Endothelial cell of umbilical vein (primary cell): ENCODE measurements at regions not wholly inside any gene's neighbourhood (a gene's known extent, or its start where the extent isn't known, plus 50 kb on each side); places are given as distances from the start of the nearest gene placed in this dataset.

Experiments used
- BruUV-seq: library from RNA; stranded (reverse); fragments of 400-500 nt; replicated peaks from 2 replicates; lab custom pipeline; 2021; lab: Mats Ljungman, UMichigan
- CTCF ChIA-PET: fragments of 300-600, 350-600 bp; sonication (Branson Sonifier 250); formaldehyde crosslinking; loops from one replicate; lab custom pipeline; 2021; ENCODE audit warnings: antibody characterized with exemption, inconsistent platforms; lab: Charles Lee
- POLR2A ChIA-PET: fragments of 300-600, 350-600 bp; sonication (Branson Sonifier 250); formaldehyde crosslinking; loops from one replicate; lab custom pipeline; 2021; ENCODE audit warnings: antibody characterized with exemption, inconsistent platforms; lab: Charles Lee
- DNase-seq: peaks from one replicate; pipeline ENCODE4 v3.0.0-alpha.2; 2011; ENCODE audit warnings: low read depth, low spot score
- FAIRE-seq: peaks from 2 replicates; lab custom pipeline; 2011; peaks lifted over from hg19 to GRCh38; lab: Jason Lieb, UNC
- H2AFZ ChIP-seq: 2 replicates; pipeline ENCODE4 v1.6.0; 2012; ENCODE audit warnings: low read depth, low read length, control low read depth, inconsistent platforms
- H3K27ac ChIP-seq: 2 replicates; pipeline ENCODE4 v1.5.1; 2011; ENCODE audit warnings: low read depth, mild to moderate bottlenecking, control low read depth, low read length, moderate library complexity; ENCODE audit not compliant: insufficient read depth
- H3K27me3 ChIP-seq, 2 experiments: 2 replicates each; pipeline versions ENCODE4 v1.6.0 to v1.6.1; 2011; ENCODE audit warnings: low read length in 2 of 2, mixed read lengths in 1 of 2; ENCODE audit not compliant: control insufficient read depth in 2 of 2, insufficient read depth in 2 of 2
- H3K36me3 ChIP-seq, 2 experiments: 2 replicates in 1 of 2; 3 replicates in 1 of 2; pipeline ENCODE4 v1.5.1; 2011; ENCODE audit warnings: low read length in 2 of 2, mild to moderate bottlenecking in 1 of 2, moderate library complexity in 1 of 2; ENCODE audit not compliant: control insufficient read depth in 2 of 2, insufficient read depth in 2 of 2; ENCODE audit errors: extremely low read depth in 1 of 2
- H3K4me1 ChIP-seq: 3 replicates; pipeline ENCODE4 v1.5.1; 2011; ENCODE audit warnings: mild to moderate bottlenecking, low read length; ENCODE audit not compliant: control insufficient read depth, insufficient read depth; ENCODE audit errors: extremely low read depth
- H3K4me2 ChIP-seq: 2 replicates; pipeline ENCODE4 v1.6.1; 2011; ENCODE audit warnings: low read length, control low read depth, mixed read lengths; ENCODE audit not compliant: insufficient read depth
- H3K4me3 ChIP-seq, 3 experiments: fragments of 200-600 bp in 1 of 3; sonication (generic), shearing (Covaris generic) in 1 of 3; replicated peaks in 1 of 3; 2 replicates each; pipeline ENCODE4 v1.5.1; 2011 to 2016; ENCODE audit warnings: control low read depth in 3 of 3, low read length in 3 of 3, mild to moderate bottlenecking in 2 of 3, inconsistent platforms in 1 of 3, low read depth in 1 of 3, moderate library complexity in 1 of 3; ENCODE audit not compliant: insufficient read depth in 1 of 3
- H3K79me2 ChIP-seq: 2 replicates; pipeline ENCODE4 v1.6.0; 2012; ENCODE audit warnings: low read length, inconsistent platforms; ENCODE audit not compliant: control insufficient read depth, insufficient read depth
- H3K9ac ChIP-seq: replicated peaks from 2 replicates; pipeline ENCODE3; 2011; ENCODE audit warnings: low read length, control low read depth; ENCODE audit not compliant: insufficient read depth; ENCODE audit errors: extremely low read depth
- H3K9me1 ChIP-seq: replicated peaks from 3 replicates; pipeline ENCODE4 v1.6.0; 2011; ENCODE audit warnings: mild to moderate bottlenecking, low read length; ENCODE audit not compliant: control insufficient read depth, insufficient read depth; ENCODE audit errors: extremely low read depth
- H3K9me3 ChIP-seq: replicated peaks from 2 replicates; pipeline ENCODE4 v1.5.1; 2012; ENCODE audit warnings: low read length, inconsistent platforms; ENCODE audit not compliant: control insufficient read depth, insufficient read depth
- H4K20me1 ChIP-seq: replicated peaks from 2 replicates; pipeline ENCODE3; 2011; ENCODE audit warnings: mild to moderate bottlenecking, low read length; ENCODE audit not compliant: control insufficient read depth, insufficient read depth; ENCODE audit errors: extremely low read depth
- CTCF ChIP-seq, 2 donors: IDR thresholded peaks; 1 replicate in 1 of 2; 2 replicates in 1 of 2; pipeline ENCODE4 v1.5.1; 2011; ENCODE audit warnings: low read length in 2 of 2, mild to moderate bottlenecking in 2 of 2, moderate library complexity in 2 of 2, control low read depth in 1 of 2, inconsistent platforms in 1 of 2, low read depth in 1 of 2; ENCODE audit not compliant: insufficient read depth in 1 of 2; ENCODE audit errors: extremely low read depth in 1 of 2
- EZH2 ChIP-seq: IDR thresholded peaks from 2 replicates; pipeline ENCODE4 v1.6.1; 2012; ENCODE audit warnings: borderline replicate concordance, low read depth, mild to moderate bottlenecking, moderate library complexity, low read length, inconsistent platforms; ENCODE audit not compliant: severe bottlenecking
- FOS ChIP-seq: IDR thresholded peaks from 2 replicates; pipeline ENCODE4 v1.6.1; 2011; ENCODE audit warnings: mild to moderate bottlenecking, low read length, moderate library complexity, borderline replicate concordance; ENCODE audit not compliant: insufficient read depth
- GATA2 ChIP-seq: IDR thresholded peaks from 2 replicates; pipeline ENCODE4 v1.7.0; 2011; ENCODE audit warnings: low read depth, mild to moderate bottlenecking, moderate library complexity, mixed read lengths, low read length; ENCODE audit not compliant: insufficient read length, insufficient read depth
- JUN ChIP-seq: IDR thresholded peaks from 2 replicates; pipeline ENCODE4 v1.6.1; 2011; ENCODE audit warnings: borderline replicate concordance, low read depth; ENCODE audit not compliant: insufficient read length, insufficient read depth
- MAX ChIP-seq: IDR thresholded peaks from 2 replicates; pipeline ENCODE4 v1.6.1; 2011; ENCODE audit not compliant: insufficient read depth, insufficient read length
- MYC ChIP-seq: IDR thresholded peaks from one replicate; pipeline ENCODE4 v1.6.1; 2011; ENCODE audit warnings: mild to moderate bottlenecking, low read depth, low read length
- POLR2A ChIP-seq: IDR thresholded peaks from 2 replicates; pipeline ENCODE4 v1.6.1; 2012; ENCODE audit warnings: low read depth, mild to moderate bottlenecking, control low read depth, low read length
- POLR2AphosphoS5 ChIP-seq: IDR thresholded peaks from 2 replicates; pipeline ENCODE4 v1.6.1; 2012; ENCODE audit warnings: low read depth, mild to moderate bottlenecking, control low read depth, low read length, moderate library complexity; ENCODE audit not compliant: insufficient read depth
- dilution Hi-C: fragments of 300-500 bp; cut with MboI; formaldehyde crosslinking; loops from one replicate; pipeline ENCODE4 v1.15.0; 2019; ENCODE audit warnings: low sequenced_read_pairs; ENCODE audit not compliant: extremely low pct_ligation_motif_present
- intact Hi-C: fragments of 100-400 bp; cut with micrococcal nuclease; formaldehyde crosslinking; loops from one replicate; pipeline ENCODE4 v1.10.0; 2022

- Histone ChIP-seq H2AFZ (no peak overlapping the region), H3K9ac (no peak overlapping the region), H3K79me2 (no peaks in the 10 kb centered on the region), H3K4me3 (no peak overlapping the region), H3K27ac (no peak overlapping the region), H3K27me3 (no peaks in the 10 kb centered on the region), H3K36me3 (no peaks in the 10 kb centered on the region), H3K4me2 (no peak overlapping the region), H3K4me1 (no peaks in the 10 kb centered on the region), H3K9me3 (no peaks in the 10 kb centered on the region), H3K9me1 (no peaks in the 10 kb centered on the region), H4K20me1 (no peaks in the 10 kb centered on the region)
- POLR2A ChIA-PET: no interaction called here
- BruUV-seq: no TSS peak
- CTCF ChIA-PET: no interaction called here
- FAIRE-seq (no peak), DNase-seq (no peak)
- TF ChIP-seq MYC (no peak), MAX (no peak), FOS (no peak), GATA2 (no peak), POLR2AphosphoS5 (no peak), EZH2 (no peak)
- intact Hi-C loops: no loop called here
- dilution Hi-C loops: no loop called here
Observed at GRCh38 chr5:153079396-153079795, 411.1 kb upstream of the GRIA1 start.

GRCh38 chr5:153080940-153081339 lies 409.5 kb upstream of the GRIA1 start:
- DNase-seq: no peak
- Histone ChIP-seq H3K9ac (no peak overlapping the region), H3K9me1 (no peaks in the 10 kb centered on the region), H3K27me3 (no peaks in the 10 kb centered on the region), H3K27ac (no peak overlapping the region), H3K4me1 (no peaks in the 10 kb centered on the region), H3K9me3 (no peaks in the 10 kb centered on the region), H4K20me1 (no peaks in the 10 kb centered on the region), H3K4me3 (no peak overlapping the region), H2AFZ (no peak overlapping the region), H3K36me3 (no peaks in the 10 kb centered on the region), H3K79me2 (no peaks in the 10 kb centered on the region), H3K4me2 (no peak overlapping the region)
- dilution Hi-C loops: no loop called here
- CTCF ChIA-PET: no interaction called here
- intact Hi-C loops: no loop called here
- TF ChIP-seq EZH2 (no peak), MYC (no peak), JUN (no peak), GATA2 (no peak), FOS (no peak), MAX (no peak), POLR2AphosphoS5 (no peak), CTCF (IDR thresholded peaks at IDR 0.05; ENCODE audit: extremely low read depth in 1 of 2, insufficient read depth in 1 of 2, low read depth in 1 of 2, low read length in 2 of 2) (no peak), POLR2A (no peak)
- POLR2A ChIA-PET: no interaction called here
- FAIRE-seq: no peak
- no TSS peak for BruUV-seq
